K562 (cell line): ENCODE measurements at regions not wholly inside any gene's neighbourhood (a gene's known extent, or its start where the extent isn't known, plus 50 kb on each side); places are given as distances from the start of the nearest gene placed in this dataset.

Source experiments
- ATAC-seq: fragments of 200-7000 bp; cut with Tn5 transposase; 3 replicates; pipeline ENCODE4 v1.9.1; 2020; ENCODE audit warnings: moderate library complexity
- BruUV-seq: library from RNA; stranded (reverse); fragments of 400-500 nt; replicated peaks from 2 replicates; lab custom pipeline; 2021; lab: Mats Ljungman, UMichigan
- CTCF ChIA-PET: fragments of 300-600 bp; formaldehyde crosslinking; extraction: SDS; loops from one replicate; lab custom pipeline; 2021; ENCODE audit warnings: low intra/inter-chr PET ratio; lab: Yijun Ruan, JAX
- POLR2A ChIA-PET: fragments of 300-600, 350-650 bp; sonication (Branson Sonifier 250); formaldehyde crosslinking; extraction: SDS; loops from one replicate; lab custom pipeline; 2021; ENCODE audit warnings: antibody characterized with exemption, inconsistent platforms; lab: Yijun Ruan, JAX
- DNase-seq, 4 experiments: peaks; one replicate each; pipeline versions ENCODE4 v3.0.0 to v3.0.0-alpha.2; 2011 to 2018; ENCODE audit warnings: low spot score in 3 of 4, mixed read lengths in 3 of 4; ENCODE audit errors: extremely low read depth in 1 of 4
- FAIRE-seq: peaks from 2 replicates; lab custom pipeline; 2011; peaks lifted over from hg19 to GRCh38; lab: Jason Lieb, UNC
- H2AFZ ChIP-seq: 2 replicates; pipeline ENCODE4 v1.6.0; 2011; ENCODE audit warnings: low read depth, low read length, control low read depth, inconsistent platforms
- H3K27ac ChIP-seq: fragments of 200-600 bp; 3 replicates; pipeline ENCODE4 v1.8.0; 2011; ENCODE audit warnings: low read depth, mild to moderate bottlenecking, control low read depth, inconsistent platforms, low read length, moderate library complexity, mixed read lengths; ENCODE audit errors: extremely low read depth
- H3K27me3 ChIP-seq, 2 experiments: fragments of 300-600 bp in 1 of 2; 2 replicates in 1 of 2; 3 replicates in 1 of 2; pipeline versions ENCODE4 v1.6.0 to v1.8.0; 2011; ENCODE audit warnings: inconsistent platforms in 2 of 2, low read length in 2 of 2, mild to moderate bottlenecking in 1 of 2, mixed read lengths in 1 of 2, moderate library complexity in 1 of 2; ENCODE audit not compliant: control insufficient read depth in 2 of 2, insufficient read depth in 2 of 2
- H3K36me3 ChIP-seq: fragments of 300-600 bp; 3 replicates; pipeline ENCODE4 v1.8.0; 2011; ENCODE audit warnings: mild to moderate bottlenecking, low read length, inconsistent platforms; ENCODE audit not compliant: control insufficient read depth, insufficient read depth
- H3K4me1 ChIP-seq, 2 experiments: fragments of 200-600 bp in 1 of 2; replicated peaks in 1 of 2; 2 replicates in 1 of 2; 3 replicates in 1 of 2; pipeline versions ENCODE4 v1.5.1 to v1.8.0; 2011; ENCODE audit warnings: inconsistent platforms in 2 of 2, low read length in 2 of 2, mild to moderate bottlenecking in 1 of 2, mixed read lengths in 1 of 2, moderate library complexity in 1 of 2; ENCODE audit not compliant: control insufficient read depth in 2 of 2, insufficient read depth in 2 of 2
- H3K4me2 ChIP-seq: 2 replicates; pipeline ENCODE4 v1.6.1; 2011; ENCODE audit warnings: low read length, control low read depth, inconsistent platforms, mixed read lengths; ENCODE audit not compliant: insufficient read depth
- H3K4me3 ChIP-seq: fragments of 200-600 bp; sonication (generic), shearing (Covaris generic); 2 replicates; pipeline ENCODE4 v1.5.1; 2016; ENCODE audit warnings: control low read depth, inconsistent platforms
- H3K79me2 ChIP-seq: fragments of 200-600 bp; 3 replicates; pipeline ENCODE4 v1.8.0; 2011; ENCODE audit warnings: low read length, inconsistent platforms; ENCODE audit not compliant: control insufficient read depth, insufficient read depth
- H3K9ac ChIP-seq, 2 experiments: 2 replicates each; pipeline versions ENCODE4 v1.6.0 to v1.6.1; 2011; ENCODE audit warnings: low read depth in 2 of 2, low read length in 2 of 2, control low read depth in 1 of 2, inconsistent platforms in 1 of 2, mild to moderate bottlenecking in 1 of 2, mixed read lengths in 1 of 2; ENCODE audit not compliant: insufficient read depth in 1 of 2
- H3K9me1 ChIP-seq: one replicate; pipeline ENCODE4 v1.6.0; 2011; ENCODE audit warnings: inconsistent platforms, mild to moderate bottlenecking, low read length, moderate library complexity; ENCODE audit not compliant: control insufficient read depth, insufficient read depth
- H3K9me3 ChIP-seq: replicated peaks from 2 replicates; pipeline ENCODE4 v1.5.1; 2011; ENCODE audit warnings: low read depth, low read length, inconsistent platforms; ENCODE audit not compliant: control insufficient read depth, insufficient read depth
- H4K20me1 ChIP-seq: replicated peaks from 2 replicates; pipeline ENCODE4 v1.6.1; 2011; ENCODE audit warnings: low read length, inconsistent platforms, mixed read lengths; ENCODE audit not compliant: control insufficient read depth, insufficient read depth
- ARID1B ChIP-seq: fragments of 450-650 bp; IDR thresholded peaks from 2 replicates; pipeline ENCODE4 v1.6.1; 2016; ENCODE audit warnings: antibody characterized with exemption, mild to moderate bottlenecking, inconsistent platforms
- ATF7 ChIP-seq: fragments of 450-650 bp; IDR thresholded peaks from 2 replicates; pipeline ENCODE4 v1.7.1; 2014; ENCODE audit warnings: mild to moderate bottlenecking, moderate library complexity
- DDX20 ChIP-seq: fragments of 450-650 bp; IDR thresholded peaks from 2 replicates; pipeline ENCODE4 v1.6.1; 2016; ENCODE audit warnings: missing genetic modification characterization, low read depth, mild to moderate bottlenecking, missing compliant biosample characterization, moderate library complexity
- FOXP1 ChIP-seq: sonication (generic); formaldehyde crosslinking; IDR thresholded peaks from 2 replicates; pipeline ENCODE4 v1.8.0; 2022; ENCODE audit warnings: mild to moderate bottlenecking, missing genetic modification reagents
- HDAC1 ChIP-seq, 2 experiments: fragments of 450-650 bp; IDR thresholded peaks; 2 replicates each; pipeline ENCODE4 v1.6.1; 2016 to 2017; ENCODE audit warnings: inconsistent platforms in 1 of 2, mild to moderate bottlenecking in 1 of 2, moderate library complexity in 1 of 2
- HNRNPK ChIP-seq: fragments of 200-400 bp; formaldehyde crosslinking; IDR thresholded peaks from one replicate; pipeline ENCODE4 v1.6.1; 2018; ENCODE audit warnings: mild to moderate bottlenecking, low read depth, low read length; ENCODE audit not compliant: poor library complexity, severe bottlenecking
- MAFG ChIP-seq: fragments of 450-650 bp; conservative IDR thresholded peaks from 2 replicates; pipeline ENCODE4 v1.6.1; 2016; ENCODE audit warnings: missing genetic modification characterization, missing compliant biosample characterization
- MLX ChIP-seq, 2 experiments: fragments of 450-650 bp in 1 of 2; sonication (generic) in 1 of 2; formaldehyde crosslinking; conservative IDR thresholded peaks; 2 replicates each; pipeline versions ENCODE4 v1.4.0 to v1.8.1; 2020 to 2022; ENCODE audit warnings: mild to moderate bottlenecking in 1 of 2, missing genetic modification reagents in 1 of 2
- OTX1 ChIP-seq: fragments of 450-650 bp; formaldehyde crosslinking; IDR thresholded peaks from 2 replicates; pipeline ENCODE4 v1.4.0; 2022; ENCODE audit warnings: mild to moderate bottlenecking
- RAD51 ChIP-seq: fragments of 450-650 bp; IDR thresholded peaks from 2 replicates; pipeline ENCODE4 v1.7.1; 2016; ENCODE audit warnings: low read depth, mild to moderate bottlenecking, borderline replicate concordance
- RBM39 ChIP-seq: fragments of 200-400 bp; formaldehyde crosslinking; optimal IDR thresholded peaks from 2 replicates; pipeline ENCODE3; 2018; ENCODE audit warnings: low read depth, low read length
- SRSF1 ChIP-seq: fragments of 200-400 bp; formaldehyde crosslinking; IDR thresholded peaks from 2 replicates; pipeline ENCODE4 v1.6.1; 2017; ENCODE audit warnings: mild to moderate bottlenecking, low read depth, low read length, moderate library complexity
- ZBTB12 ChIP-seq: fragments of 250-450 bp; sonication (Bioruptor Pico); IDR thresholded peaks from 2 replicates; pipeline ENCODE4 v1.4.0; 2020
- ZBTB7A ChIP-seq: IDR thresholded peaks from 2 replicates; pipeline ENCODE4 v1.6.1; 2011; ENCODE audit warnings: low read depth, mild to moderate bottlenecking, low read length, moderate library complexity, borderline replicate concordance; ENCODE audit not compliant: control insufficient read depth
- ZNF212 ChIP-seq: fragments of 450-650 bp; formaldehyde crosslinking; IDR thresholded peaks from 2 replicates; pipeline ENCODE4 v1.4.0; 2020; ENCODE audit warnings: mild to moderate bottlenecking
- ZNF668 ChIP-seq: fragments of 250-450 bp; sonication (Bioruptor Pico); IDR thresholded peaks from 2 replicates; pipeline ENCODE4 v1.8.0; 2022; ENCODE audit warnings: mild to moderate bottlenecking, inconsistent platforms
- ZNF780A ChIP-seq: fragments of 250-450 bp; sonication (Bioruptor Pico); IDR thresholded peaks from 2 replicates; pipeline ENCODE4 v1.5.0; 2021; ENCODE audit warnings: mild to moderate bottlenecking
- WGBS: fragments of 100-300 bp; shearing (Covaris generic); methylation state at CpG from one replicate; pipeline ENCODE4 v1.1.6; 2016; ENCODE audit warnings: low coverage, mixed read lengths; ENCODE audit not compliant: insufficient coverage; ENCODE audit errors: missing lambda C conversion rate; 5-methylcytosine and 5-hydroxymethylcytosine counted together
- in situ Hi-C: fragments of 300-500 bp; cut with MboI; formaldehyde crosslinking; loops from 4 replicates; pipeline ENCODE4 v1.15.0; 2018; ENCODE audit warnings: inconsistent platforms, mixed read lengths
- intact Hi-C: fragments of 100-400 bp; cut with micrococcal nuclease; formaldehyde crosslinking; loops from 2 replicates; pipeline ENCODE4 v1.14.2; 2022
- TF ChIP-seq, protein P1 (sequence below), 2 experiments: IDR thresholded peaks in 1 of 2; conservative IDR thresholded peaks in 1 of 2; 2 replicates each; pipeline ENCODE4 v1.6.1; 2016; ENCODE audit warnings: low read depth in 2 of 2, mild to moderate bottlenecking in 1 of 2, missing compliant biosample characterization in 1 of 2, missing genetic modification characterization in 1 of 2, moderate library complexity in 1 of 2

GRCh38 chr1:106998431-106999002 lies 58.0 kb upstream of the PRMT6 start (continued):
- TF ChIP-seq ZBTB7A (no peak), MLX (CRISPR knock-in tag; conservative IDR thresholded peaks at IDR 0.05) (no peak), DDX20 (tag) (no peak), OTX1 (CRISPR knock-in tag) (no peak), ZNF780A (CRISPR knock-in tag) (no peak)

- Histone ChIP-seq H3K36me3 (no peaks in the 10 kb centered on the region), H3K9me1 (no peaks in the 10 kb centered on the region), H2AFZ (no peak overlapping the region), H3K4me2 (no peak overlapping the region), H3K79me2 (no peaks in the 10 kb centered on the region), H3K27me3 (no peaks in the 10 kb centered on the region), H3K4me3 (no peak overlapping the region), H4K20me1 (no peaks in the 10 kb centered on the region), H3K9ac (no peak overlapping the region), H3K9me3 (no peaks in the 10 kb centered on the region), H3K27ac (no peak overlapping the region), H3K4me1 (no peaks in the 10 kb centered on the region)
- ATAC-seq (no peak), DNase-seq (no peak), FAIRE-seq (no peak)
- in situ Hi-C loops (no loop called here), intact Hi-C loops (no loop called here)
- ChIA-PET POLR2A (no interaction called here), CTCF (interaction anchor here (0.6 kb wide), 1 partner anchor 491 kb away, joined by 3 read pairs; no protein-coding TSS in a partner anchor)
- no TSS peak for BruUV-seq
- 0% methylated on average over 2 of the region's 2 CpGs for WGBS
- TF ChIP-seq HNRNPK = no peak
- no peak for TF ChIP-seq RBM39
- TF ChIP-seq ZBTB12 (CRISPR knock-in tag) = no peak
- TF ChIP-seq SRSF1 = no peak
- TF ChIP-seq ZNF212 (CRISPR knock-in tag) = no peak
- no peak for TF ChIP-seq FOXP1 (CRISPR knock-in tag)
- TF ChIP-seq ARID1B = no peak
- TF ChIP-seq ZNF668 (CRISPR knock-in tag) = no peak
- TF ChIP-seq HDAC1 (IDR thresholded peaks at IDR 0.05) = no peak
- TF ChIP-seq ATF7 = no peak
- TF ChIP-seq, protein P1, sequence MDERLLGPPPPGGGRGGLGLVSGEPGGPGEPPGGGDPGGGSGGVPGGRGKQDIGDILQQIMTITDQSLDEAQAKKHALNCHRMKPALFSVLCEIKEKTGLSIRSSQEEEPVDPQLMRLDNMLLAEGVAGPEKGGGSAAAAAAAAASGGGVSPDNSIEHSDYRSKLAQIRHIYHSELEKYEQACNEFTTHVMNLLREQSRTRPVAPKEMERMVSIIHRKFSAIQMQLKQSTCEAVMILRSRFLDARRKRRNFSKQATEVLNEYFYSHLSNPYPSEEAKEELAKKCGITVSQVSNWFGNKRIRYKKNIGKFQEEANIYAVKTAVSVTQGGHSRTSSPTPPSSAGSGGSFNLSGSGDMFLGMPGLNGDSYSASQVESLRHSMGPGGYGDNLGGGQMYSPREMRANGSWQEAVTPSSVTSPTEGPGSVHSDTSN (CRISPR knock-in tag; IDR thresholded peaks at IDR 0.05; ENCODE audit: low read depth) = no peak
- TF ChIP-seq, protein P1 (tag; conservative IDR thresholded peaks at IDR 0.05; ENCODE audit: low read depth) = no peak
- no peak for TF ChIP-seq RAD51
- no peak for TF ChIP-seq MAFG (tag)
Observed at GRCh38 chr1:107000902-107001301, 55.6 kb upstream of the PRMT6 start.
